ENCODE measurements at regions not wholly inside any gene's neighbourhood (a gene's known extent, or its start where the extent isn't known, plus 50 kb on each side); places are given as distances from the start of the nearest gene placed in this dataset.

DNA sequence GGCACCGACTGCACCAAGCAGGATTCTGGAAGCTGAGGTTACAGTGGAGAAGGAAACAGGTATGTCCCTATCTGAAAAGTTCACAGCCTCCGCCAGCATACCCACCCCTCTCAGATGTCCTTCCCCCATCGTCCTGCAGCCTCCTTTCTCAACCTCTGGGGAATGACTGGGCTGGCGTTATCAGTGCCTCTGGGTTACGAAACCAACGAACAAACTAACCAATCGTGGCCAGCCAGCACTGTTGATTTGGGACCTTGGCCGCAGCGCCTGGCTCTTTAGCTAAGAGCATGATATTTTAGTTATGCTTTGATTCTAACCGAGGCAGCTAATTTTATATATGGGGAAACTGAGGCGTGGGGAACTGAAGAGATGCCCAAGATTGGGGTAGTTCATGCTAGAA lies 233.0 kb downstream of the TFCP2L1 start:
- Histone ChIP-seq H3K9ac (ENCODE audit: low read length) (no peak overlapping the region), H3K23ac (ENCODE audit: low read length in 2 of 2) (no peak overlapping the region), H2AK5ac (ENCODE audit: low read length, severe bottlenecking) (no peak overlapping the region), H3K27ac (ENCODE audit: low read length, poor library complexity, severe bottlenecking) (no peak overlapping the region), H3K4me2 (ENCODE audit: low read length, poor library complexity, severe bottlenecking) (no peak overlapping the region), H3K4me3 (ENCODE audit: insufficient read depth in 1 of 2, low read depth in 1 of 2, low read length in 2 of 2) (no peak overlapping the region), H4K8ac (ENCODE audit: low read length) (no peak overlapping the region), H2AFZ (ENCODE audit: low read depth, low read length) (no peak overlapping the region), H3K4me1 (ENCODE audit: control insufficient read depth, insufficient read depth, low read depth, low read length) (peaks cover 2% of the 10 kb centered on the region), H3K18ac (ENCODE audit: low read depth in 1 of 2, low read length in 2 of 2) (no peak overlapping the region), H2BK5ac (ENCODE audit: low read depth, low read length, poor library complexity, severe bottlenecking) (no peak overlapping the region), H3K79me1 (replicated peaks; ENCODE audit: low read length, poor library complexity, severe bottlenecking) (no peaks in the 10 kb centered on the region), H3K4ac (ENCODE audit: low read depth in 1 of 2, low read length in 2 of 2) (no peak overlapping the region), H3K9me3 (ENCODE audit: control insufficient read depth, low read length) (no peaks in the 10 kb centered on the region), H2BK12ac (ENCODE audit: low read length in 2 of 2) (no peak overlapping the region), H3K14ac (ENCODE audit: low read length in 2 of 2) (no peak overlapping the region), H2BK120ac (ENCODE audit: low read depth, low read length) (no peak overlapping the region), H4K91ac (ENCODE audit: low read length) (no peak overlapping the region), H3K27me3 (ENCODE audit: control insufficient read depth in 1 of 2, insufficient read depth in 1 of 2, low read length in 2 of 2) (peaks cover 27 to 52% of the 10 kb centered on the region in 2 experiments), H2BK15ac (ENCODE audit: low read depth, poor library complexity, severe bottlenecking) (no peak overlapping the region), H3K36me3 (ENCODE audit: control insufficient read depth in 1 of 2, insufficient read depth in 2 of 2, low read depth in 1 of 2, low read length in 2 of 2) (no peaks in the 10 kb centered on the region)
- no peak for DNase-seq
- WGBS = 78% methylated on average over 10 of the region's 11 CpGs

- DNase-seq = no peak
- WGBS = 56% methylated on average over 6 of the region's 6 CpGs
- H4K8ac ChIP-seq (ENCODE audit: low read length) = no peak overlapping the region
These were observed 232.5 kb downstream of the TFCP2L1 start for GRCh38 chr2:121052521-121052920.

GRCh38 chr2:121055088-121055487 lies 229.9 kb downstream of the TFCP2L1 start:
- Histone ChIP-seq H3K14ac (ENCODE audit: low read length in 2 of 2) (no peak overlapping the region), H3K23ac (ENCODE audit: low read length in 2 of 2) (no peak overlapping the region), H2BK120ac (ENCODE audit: low read depth, low read length) (no peak overlapping the region), H4K91ac (ENCODE audit: low read length) (no peak overlapping the region), H3K27ac (ENCODE audit: low read length, poor library complexity, severe bottlenecking) (no peak overlapping the region), H2AFZ (ENCODE audit: low read depth, low read length) (no peak overlapping the region), H2BK15ac (ENCODE audit: low read depth, poor library complexity, severe bottlenecking) (no peak overlapping the region), H2BK5ac (ENCODE audit: low read depth, low read length, poor library complexity, severe bottlenecking) (no peak overlapping the region), H2BK12ac (ENCODE audit: low read length in 2 of 2) (no peak overlapping the region), H3K4me3 (ENCODE audit: insufficient read depth in 1 of 2, low read depth in 1 of 2, low read length in 2 of 2) (no peak overlapping the region), H4K8ac (ENCODE audit: low read length) (no peak overlapping the region), H3K9me3 (ENCODE audit: control insufficient read depth, low read length) (no peaks in the 10 kb centered on the region), H3K4me1 (ENCODE audit: control insufficient read depth, insufficient read depth, low read depth, low read length) (peaks cover 2% of the 10 kb centered on the region), H3K27me3 (ENCODE audit: control insufficient read depth in 1 of 2, insufficient read depth in 1 of 2, low read length in 2 of 2) (peaks cover 30 to 44% of the 10 kb centered on the region in 2 experiments), H3K4me2 (ENCODE audit: low read length, poor library complexity, severe bottlenecking) (no peak overlapping the region), H2AK5ac (ENCODE audit: low read length, severe bottlenecking) (no peak overlapping the region), H3K18ac (ENCODE audit: low read depth in 1 of 2, low read length in 2 of 2) (no peak overlapping the region), H3K36me3 (ENCODE audit: control insufficient read depth in 1 of 2, insufficient read depth in 2 of 2, low read depth in 1 of 2, low read length in 2 of 2) (no peaks in the 10 kb centered on the region), H3K9ac (ENCODE audit: low read length) (no peak overlapping the region), H3K79me1 (replicated peaks; ENCODE audit: low read length, poor library complexity, severe bottlenecking) (no peaks in the 10 kb centered on the region), H3K4ac (ENCODE audit: low read depth in 1 of 2, low read length in 2 of 2) (no peak overlapping the region)
- no peak for DNase-seq
- WGBS = 83% methylated on average over 5 of the region's 5 CpGs

More at GRCh38 chr2:121052521-121052920, 232.5 kb downstream of the TFCP2L1 start:
- no peak overlapping the region for H3K27ac ChIP-seq (ENCODE audit: low read length, poor library complexity, severe bottlenecking)
- no peaks in the 10 kb centered on the region for H3K36me3 ChIP-seq (ENCODE audit: control insufficient read depth in 1 of 2, insufficient read depth in 2 of 2, low read depth in 1 of 2, low read length in 2 of 2)
- no peak overlapping the region for H3K23ac ChIP-seq (ENCODE audit: low read length in 2 of 2)
- H3K9me3 ChIP-seq (ENCODE audit: control insufficient read depth, low read length) = no peaks in the 10 kb centered on the region
- H3K79me1 ChIP-seq (replicated peaks; ENCODE audit: low read length, poor library complexity, severe bottlenecking) = no peaks in the 10 kb centered on the region
- no peak overlapping the region for H3K9ac ChIP-seq (ENCODE audit: low read length)
- peaks cover 31 to 57% of the 10 kb centered on the region in 2 experiments for H3K27me3 ChIP-seq (ENCODE audit: control insufficient read depth in 1 of 2, insufficient read depth in 1 of 2, low read length in 2 of 2)
- no peak overlapping the region for H2BK12ac ChIP-seq (ENCODE audit: low read length in 2 of 2)
- no peak overlapping the region for H2BK5ac ChIP-seq (ENCODE audit: low read depth, low read length, poor library complexity, severe bottlenecking)
- H2BK120ac ChIP-seq (ENCODE audit: low read depth, low read length) = no peak overlapping the region
- H3K4ac ChIP-seq (ENCODE audit: low read depth in 1 of 2, low read length in 2 of 2) = no peak overlapping the region
- H3K4me2 ChIP-seq (ENCODE audit: low read length, poor library complexity, severe bottlenecking) = no peak overlapping the region
- H4K91ac ChIP-seq (ENCODE audit: low read length) = no peak overlapping the region
- H2AFZ ChIP-seq (ENCODE audit: low read depth, low read length) = no peak overlapping the region
- no peak overlapping the region for H3K14ac ChIP-seq (ENCODE audit: low read length in 2 of 2)
- no peak overlapping the region for H2AK5ac ChIP-seq (ENCODE audit: low read length, severe bottlenecking)
- no peak overlapping the region for H2BK15ac ChIP-seq (ENCODE audit: low read depth, poor library complexity, severe bottlenecking)
- no peak overlapping the region for H3K18ac ChIP-seq (ENCODE audit: low read depth in 1 of 2, low read length in 2 of 2)
- H3K4me1 ChIP-seq (ENCODE audit: control insufficient read depth, insufficient read depth, low read depth, low read length) = peaks cover 2% of the 10 kb centered on the region
- no peak overlapping the region for H3K4me3 ChIP-seq (ENCODE audit: insufficient read depth in 1 of 2, low read depth in 1 of 2, low read length in 2 of 2)

GRCh38 chr2:121055501-121055900 lies 229.5 kb downstream of the TFCP2L1 start:
- Histone ChIP-seq H3K14ac (ENCODE audit: low read length in 2 of 2) (no peak overlapping the region), H3K27ac (ENCODE audit: low read length, poor library complexity, severe bottlenecking) (no peak overlapping the region), H3K9ac (ENCODE audit: low read length) (no peak overlapping the region), H2AK5ac (ENCODE audit: low read length, severe bottlenecking) (no peak overlapping the region), H3K18ac (ENCODE audit: low read depth in 1 of 2, low read length in 2 of 2) (no peak overlapping the region), H3K4me3 (ENCODE audit: insufficient read depth in 1 of 2, low read depth in 1 of 2, low read length in 2 of 2) (no peak overlapping the region), H4K91ac (ENCODE audit: low read length) (no peak overlapping the region), H2AFZ (ENCODE audit: low read depth, low read length) (no peak overlapping the region), H2BK5ac (ENCODE audit: low read depth, low read length, poor library complexity, severe bottlenecking) (no peak overlapping the region), H2BK120ac (ENCODE audit: low read depth, low read length) (no peak overlapping the region), H3K4me2 (ENCODE audit: low read length, poor library complexity, severe bottlenecking) (no peak overlapping the region), H3K79me1 (replicated peaks; ENCODE audit: low read length, poor library complexity, severe bottlenecking) (no peaks in the 10 kb centered on the region), H3K4ac (ENCODE audit: low read depth in 1 of 2, low read length in 2 of 2) (no peak overlapping the region), H3K36me3 (ENCODE audit: control insufficient read depth in 1 of 2, insufficient read depth in 2 of 2, low read depth in 1 of 2, low read length in 2 of 2) (no peaks in the 10 kb centered on the region), H3K23ac (ENCODE audit: low read length in 2 of 2) (no peak overlapping the region), H3K9me3 (ENCODE audit: control insufficient read depth, low read length) (no peaks in the 10 kb centered on the region), H2BK15ac (ENCODE audit: low read depth, poor library complexity, severe bottlenecking) (no peak overlapping the region), H2BK12ac (ENCODE audit: low read length in 2 of 2) (no peak overlapping the region), H3K4me1 (ENCODE audit: control insufficient read depth, insufficient read depth, low read depth, low read length) (peaks cover 3% of the 10 kb centered on the region), H3K27me3 (ENCODE audit: control insufficient read depth in 1 of 2, insufficient read depth in 1 of 2, low read length in 2 of 2) (peaks cover 27 to 40% of the 10 kb centered on the region in 2 experiments), H4K8ac (ENCODE audit: low read length) (no peak overlapping the region)
- 81% methylated on average over 4 of the region's 4 CpGs for WGBS
- DNase-seq = no peak

Measured in mesenchymal stem cell (in vitro differentiated cells and primary cell).